HUES6 (cell line): ENCODE measurements at regions not wholly inside any gene's neighbourhood (a gene's known extent, or its start where the extent isn't known, plus 50 kb on each side); places are given as distances from the start of the nearest gene placed in this dataset.

ENCODE experiments used
- H3K27ac ChIP-seq: 2 replicates; pipeline ENCODE4 v1.7.0; 2013; ENCODE audit warnings: low read depth, mild to moderate bottlenecking, low read length, inconsistent platforms
- H3K27me3 ChIP-seq: 2 replicates; pipeline ENCODE4 v1.6.1; 2013; ENCODE audit warnings: low read length; ENCODE audit not compliant: control insufficient read depth, insufficient read depth
- H3K36me3 ChIP-seq: 2 replicates; pipeline ENCODE4 v1.6.1; 2013; ENCODE audit warnings: low read length; ENCODE audit not compliant: control insufficient read depth, insufficient read depth
- H3K4me1 ChIP-seq: 2 replicates; pipeline ENCODE4 v1.6.1; 2013; ENCODE audit warnings: low read length; ENCODE audit not compliant: control insufficient read depth, insufficient read depth
- H3K4me3 ChIP-seq: 2 replicates; pipeline ENCODE4 v1.5.1; 2013; ENCODE audit warnings: low read depth, low read length
- H3K9ac ChIP-seq: one replicate; pipeline ENCODE4 v1.6.1; 2013; ENCODE audit warnings: mild to moderate bottlenecking, low read length
- H3K9me3 ChIP-seq: 2 replicates; pipeline ENCODE4 v1.6.1; 2013; ENCODE audit warnings: low read depth, low read length; ENCODE audit not compliant: control insufficient read depth, insufficient read depth

DNA sequence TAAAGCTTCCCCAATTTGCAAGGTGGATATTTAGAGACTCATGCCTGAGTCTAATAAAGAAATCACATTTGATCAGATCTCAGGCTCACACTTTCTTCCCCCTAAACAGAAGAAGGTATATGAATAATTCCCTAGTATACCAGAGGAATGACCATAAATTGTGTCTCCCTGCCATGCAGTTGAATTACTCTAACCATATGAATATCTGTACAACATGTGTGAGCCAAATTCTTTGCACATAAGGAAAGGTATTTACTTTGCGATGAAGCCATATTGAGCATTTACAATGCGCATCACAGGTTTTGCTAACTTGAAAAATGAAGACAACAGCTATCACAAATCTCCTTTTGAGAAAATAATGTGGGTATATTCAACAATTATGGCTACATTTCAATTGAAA, 479.4 kb downstream of the NR2F1-AS1 start:
- H3K9me3 ChIP-seq: no peaks in the 10 kb centered on the region
- no peaks in the 10 kb centered on the region for H3K27me3 ChIP-seq
- H3K9ac ChIP-seq: no peak overlapping the region
- no peaks in the 10 kb centered on the region for H3K36me3 ChIP-seq
- H3K4me3 ChIP-seq: no peak overlapping the region
- no peaks in the 10 kb centered on the region for H3K4me1 ChIP-seq
- no peak overlapping the region for H3K27ac ChIP-seq

DNA sequence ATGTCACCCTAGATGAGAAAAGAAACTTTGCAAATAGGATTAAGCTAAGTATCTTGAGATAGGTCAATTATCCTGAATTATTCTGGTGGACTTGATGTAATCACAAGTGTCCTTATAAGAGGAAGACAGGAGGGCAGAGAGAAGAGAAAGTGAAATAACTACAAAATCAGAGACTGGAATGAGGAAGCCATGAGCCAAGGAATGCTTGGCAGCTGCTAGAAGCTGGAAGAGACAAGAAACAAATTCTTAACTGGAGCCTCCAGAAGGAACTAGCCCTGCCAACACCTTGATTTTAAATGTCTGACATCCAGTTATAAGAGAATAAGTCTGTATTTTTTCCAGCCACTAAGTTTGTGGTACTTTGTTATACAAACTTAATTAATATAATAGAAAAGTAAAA, 480.0 kb downstream of the NR2F1-AS1 start:
- Histone ChIP-seq H3K27me3 (no peaks in the 10 kb centered on the region), H3K27ac (no peak overlapping the region), H3K9ac (no peak overlapping the region), H3K4me1 (no peaks in the 10 kb centered on the region), H3K9me3 (no peaks in the 10 kb centered on the region), H3K36me3 (no peaks in the 10 kb centered on the region), H3K4me3 (no peak overlapping the region)

DNA sequence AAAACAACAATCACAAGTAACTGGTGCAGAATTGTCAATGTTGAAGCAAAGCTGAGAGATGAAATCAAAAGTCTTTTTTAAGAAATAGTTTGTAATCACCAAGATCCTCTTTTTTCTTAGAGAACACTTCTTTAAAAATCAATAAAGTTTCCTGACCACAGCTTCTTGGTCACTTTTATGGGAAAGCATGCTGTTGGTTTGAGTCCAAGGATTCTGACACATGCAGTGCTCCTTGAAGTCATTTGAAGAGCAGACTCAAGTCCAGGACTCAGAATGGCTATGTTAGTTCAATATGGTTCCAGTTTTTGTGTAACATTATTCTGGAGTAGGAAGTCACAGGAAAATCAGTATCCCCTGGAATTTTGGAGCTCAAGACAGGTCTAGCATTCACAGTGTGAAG, 480.6 kb downstream of the NR2F1-AS1 start:
- Histone ChIP-seq H3K9ac (no peak overlapping the region), H3K4me1 (no peaks in the 10 kb centered on the region), H3K36me3 (no peaks in the 10 kb centered on the region), H3K9me3 (no peaks in the 10 kb centered on the region), H3K4me3 (no peak overlapping the region), H3K27me3 (no peaks in the 10 kb centered on the region), H3K27ac (no peak overlapping the region)

DNA sequence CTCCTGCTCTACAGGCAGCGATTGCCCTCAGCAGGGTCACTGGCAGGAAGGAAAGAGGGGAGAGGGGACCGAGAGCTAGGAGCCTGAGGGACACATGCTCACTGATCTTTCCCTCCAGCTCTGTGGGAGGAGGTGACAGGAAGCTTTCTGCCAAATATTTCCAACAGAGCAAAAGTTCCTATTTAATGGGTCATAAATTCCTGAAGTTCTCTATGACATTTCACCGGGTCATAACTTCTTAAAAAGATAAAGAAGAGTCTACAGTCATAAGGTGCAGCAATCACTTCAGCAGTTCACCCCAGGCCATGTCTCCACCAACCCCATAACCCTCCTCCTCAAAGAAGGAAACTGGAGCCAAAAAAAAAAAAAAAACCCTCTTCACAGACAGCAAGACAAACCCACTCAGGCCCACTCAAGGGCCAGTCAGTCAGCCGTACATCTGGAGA, 481.1 kb downstream of the NR2F1-AS1 start:
- no peaks in the 10 kb centered on the region for H3K4me1 ChIP-seq
- H3K9me3 ChIP-seq: no peaks in the 10 kb centered on the region
- no peak overlapping the region for H3K27ac ChIP-seq
- H3K9ac ChIP-seq: no peak overlapping the region
- no peak overlapping the region for H3K4me3 ChIP-seq
- no peaks in the 10 kb centered on the region for H3K27me3 ChIP-seq
- H3K36me3 ChIP-seq: no peaks in the 10 kb centered on the region

DNA sequence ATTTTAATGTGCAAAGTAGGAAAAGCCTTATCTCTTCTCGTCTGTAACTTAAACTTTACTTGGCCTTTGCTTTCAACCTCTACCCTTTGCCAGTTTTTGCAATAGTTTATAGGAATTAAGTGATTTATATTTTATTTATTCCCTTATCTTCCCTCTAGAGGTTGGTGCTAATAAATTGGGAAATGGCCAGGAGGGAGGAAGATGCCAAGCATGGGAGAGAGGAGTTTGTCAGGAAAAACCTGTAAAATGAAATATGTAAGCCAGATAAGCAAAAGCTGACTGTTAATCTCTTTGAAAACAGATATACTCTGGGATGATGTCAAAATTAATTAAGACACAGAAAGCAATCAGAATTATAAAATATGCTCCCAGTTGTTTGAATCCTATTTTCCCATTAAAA, 484.5 kb downstream of the NR2F1-AS1 start:
- Histone ChIP-seq H3K27me3 (no peaks in the 10 kb centered on the region), H3K4me3 (no peak overlapping the region), H3K27ac (no peak overlapping the region), H3K9me3 (no peaks in the 10 kb centered on the region), H3K36me3 (no peaks in the 10 kb centered on the region), H3K4me1 (no peaks in the 10 kb centered on the region), H3K9ac (no peak overlapping the region)

DNA sequence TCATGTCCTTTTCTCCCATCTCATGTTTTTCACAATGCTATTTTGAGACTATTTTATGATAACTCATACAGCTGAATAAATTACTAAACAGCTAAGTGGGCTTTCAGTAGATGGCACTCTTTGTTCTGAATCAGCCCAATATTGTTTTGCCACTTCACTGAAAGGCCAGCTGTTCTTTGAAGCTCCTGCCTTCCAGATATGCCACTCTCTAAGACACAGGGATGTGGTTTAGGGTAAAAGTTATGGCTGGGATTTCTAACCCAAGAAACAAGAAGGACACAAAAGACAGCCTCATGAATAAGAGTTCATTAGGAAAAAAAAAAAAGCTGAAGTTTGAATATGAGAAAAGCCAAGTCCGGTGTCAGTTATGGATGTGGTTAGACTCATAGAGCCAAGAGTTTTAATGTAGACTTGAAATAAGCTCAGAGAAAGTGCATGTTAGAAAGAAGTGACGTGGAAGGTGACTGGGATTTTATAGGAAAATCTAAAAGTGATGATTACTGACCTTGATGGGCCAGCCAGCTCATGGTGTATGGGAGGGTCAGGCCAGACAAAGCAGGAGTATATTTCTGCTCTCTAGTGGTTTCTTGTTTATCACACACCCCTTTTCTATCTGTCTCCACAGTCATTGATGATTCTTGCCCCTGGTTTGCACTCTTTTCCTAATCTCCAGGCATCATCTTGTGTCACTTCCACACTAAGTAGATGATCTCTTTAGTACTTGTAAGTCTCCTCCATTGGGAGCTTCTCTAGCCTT, 488.5 kb downstream of the NR2F1-AS1 start:
- no peaks in the 10 kb centered on the region for H3K27me3 ChIP-seq
- no peak overlapping the region for H3K27ac ChIP-seq
- no peak overlapping the region for H3K4me3 ChIP-seq
- no peaks in the 10 kb centered on the region for H3K36me3 ChIP-seq
- no peaks in the 10 kb centered on the region for H3K9me3 ChIP-seq
- no peak overlapping the region for H3K9ac ChIP-seq
- no peaks in the 10 kb centered on the region for H3K4me1 ChIP-seq

DNA sequence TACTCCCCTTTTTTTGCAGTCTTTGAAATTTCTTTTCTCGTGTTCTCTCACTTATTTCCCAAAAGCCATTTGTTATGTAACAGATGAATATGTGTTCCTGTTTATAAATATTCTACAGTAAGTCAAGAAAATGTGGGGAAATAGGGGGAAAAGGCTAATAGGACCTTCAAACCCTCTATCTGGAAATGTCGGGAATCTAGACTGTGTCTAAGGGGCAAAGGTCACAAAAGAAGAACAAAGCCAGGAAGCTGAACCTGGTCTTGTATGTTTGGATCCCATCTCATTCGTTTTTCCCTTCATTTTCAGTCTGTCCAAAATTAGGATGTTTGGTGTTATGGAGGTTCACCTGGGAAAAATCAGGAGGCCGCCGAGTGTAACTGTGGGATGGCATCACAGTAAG, 490.3 kb downstream of the NR2F1-AS1 start:
- H3K9ac ChIP-seq: no peak overlapping the region
- no peaks in the 10 kb centered on the region for H3K27me3 ChIP-seq
- no peak overlapping the region for H3K27ac ChIP-seq
- H3K9me3 ChIP-seq: no peaks in the 10 kb centered on the region
- no peaks in the 10 kb centered on the region for H3K36me3 ChIP-seq
- H3K4me3 ChIP-seq: no peak overlapping the region
- no peaks in the 10 kb centered on the region for H3K4me1 ChIP-seq

DNA sequence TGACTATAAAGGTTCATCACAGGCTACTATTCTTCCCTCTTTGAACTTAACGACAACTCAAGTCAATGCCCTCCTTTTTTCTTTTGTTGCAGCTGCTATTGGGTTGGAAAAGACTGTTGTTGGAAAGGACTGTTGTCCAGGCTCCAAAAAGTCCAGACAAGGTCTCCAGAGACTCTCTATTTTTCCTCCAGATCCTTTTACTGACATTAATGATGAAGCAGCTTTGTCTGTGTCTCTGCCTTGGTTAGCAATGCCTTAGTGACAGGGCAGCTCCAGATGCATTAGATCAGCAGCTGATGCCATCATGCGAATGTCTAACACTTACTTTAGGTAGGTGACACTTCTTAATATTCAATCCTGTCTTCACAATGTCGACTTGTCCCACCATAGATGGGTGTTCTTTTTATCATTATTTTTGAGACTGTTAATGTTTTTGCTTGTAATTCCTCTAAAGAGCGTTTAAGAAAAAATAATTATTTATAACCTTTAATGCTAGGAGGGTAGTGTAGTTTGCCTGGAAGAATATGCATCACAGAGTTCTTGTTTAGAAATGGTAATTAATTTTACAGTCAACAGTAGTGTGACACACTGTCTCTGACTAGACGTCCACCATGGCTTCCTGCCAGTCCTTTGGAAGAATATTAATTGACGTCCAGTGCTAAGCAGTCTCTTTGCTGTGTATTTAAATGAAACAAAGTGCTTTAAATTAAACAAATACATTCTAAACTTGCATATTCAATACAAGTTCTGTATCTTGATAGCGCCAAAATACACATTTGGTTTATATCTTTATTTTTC, 492.2 kb downstream of the NR2F1-AS1 start:
- Histone ChIP-seq H3K27me3 (no peaks in the 10 kb centered on the region), H3K36me3 (no peaks in the 10 kb centered on the region), H3K4me1 (no peaks in the 10 kb centered on the region), H3K27ac (no peak overlapping the region), H3K9me3 (no peaks in the 10 kb centered on the region), H3K9ac (no peak overlapping the region), H3K4me3 (no peak overlapping the region)

DNA sequence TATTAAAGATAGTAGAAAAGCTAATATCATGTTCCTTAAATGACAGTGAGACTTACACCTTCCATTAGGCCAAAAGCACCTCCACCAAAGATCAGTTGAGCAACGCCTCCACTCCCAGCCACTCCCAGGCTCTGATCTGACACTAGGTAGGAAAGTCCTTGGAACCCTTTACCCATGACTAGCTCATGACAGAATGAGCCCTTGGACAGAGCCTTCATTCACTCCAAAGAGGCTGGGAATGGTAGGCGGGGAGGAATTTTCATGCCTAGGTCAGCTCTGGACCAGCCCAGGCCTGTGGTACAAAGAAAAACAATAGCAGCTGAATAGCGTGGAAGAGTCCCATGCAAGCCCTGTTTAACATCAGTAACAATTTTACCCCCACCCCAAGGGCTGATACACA, 493.7 kb downstream of the NR2F1-AS1 start:
- H3K36me3 ChIP-seq: no peaks in the 10 kb centered on the region
- no peaks in the 10 kb centered on the region for H3K4me1 ChIP-seq
- no peak overlapping the region for H3K27ac ChIP-seq
- H3K9ac ChIP-seq: no peak overlapping the region
- H3K27me3 ChIP-seq: no peaks in the 10 kb centered on the region
- H3K9me3 ChIP-seq: no peaks in the 10 kb centered on the region
- H3K4me3 ChIP-seq: no peak overlapping the region

DNA sequence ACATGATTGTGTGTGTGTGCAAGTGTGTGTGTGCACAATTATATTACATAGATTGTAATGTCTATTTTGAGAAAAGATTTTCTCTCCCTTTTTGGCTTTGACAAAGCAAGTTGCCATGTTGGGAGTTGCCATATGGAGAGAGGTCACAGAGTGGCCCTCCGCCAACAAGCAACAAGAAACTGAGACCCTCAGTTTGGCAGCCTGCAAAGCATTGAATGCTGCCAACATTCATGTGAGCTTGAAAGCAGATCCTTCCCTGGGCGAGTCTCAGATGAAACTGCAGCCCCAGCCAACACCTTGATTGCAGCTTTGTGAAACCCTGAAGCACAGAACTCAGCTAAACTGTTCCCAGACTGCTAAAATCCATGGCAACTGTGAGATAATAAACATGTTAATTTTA, 498.0 kb downstream of the NR2F1-AS1 start:
- Histone ChIP-seq H3K9ac (no peak overlapping the region), H3K4me3 (no peak overlapping the region), H3K36me3 (no peaks in the 10 kb centered on the region), H3K4me1 (no peaks in the 10 kb centered on the region), H3K27ac (no peak overlapping the region), H3K27me3 (no peaks in the 10 kb centered on the region), H3K9me3 (no peaks in the 10 kb centered on the region)

DNA sequence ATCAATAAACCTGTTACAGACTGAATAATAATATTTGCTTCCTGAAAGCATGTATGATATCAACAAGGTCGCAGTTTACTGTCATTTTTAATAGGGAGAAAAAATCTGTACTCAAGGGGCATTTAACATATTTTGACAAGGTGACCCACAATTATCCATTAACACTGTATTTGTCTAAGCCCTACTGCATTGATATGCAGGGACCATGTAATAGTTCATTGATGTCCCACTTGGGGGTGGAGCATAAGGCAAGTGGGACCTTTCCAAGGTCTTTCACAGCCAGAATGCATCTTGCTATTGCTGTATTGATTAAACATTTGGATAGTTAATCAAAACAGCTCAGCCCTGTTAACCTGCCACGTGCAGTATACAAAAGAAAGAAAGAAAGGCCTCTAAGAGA, 502.0 kb downstream of the NR2F1-AS1 start:
- H3K27me3 ChIP-seq: no peaks in the 10 kb centered on the region
- H3K9me3 ChIP-seq: no peaks in the 10 kb centered on the region
- no peaks in the 10 kb centered on the region for H3K36me3 ChIP-seq
- no peak overlapping the region for H3K27ac ChIP-seq
- no peaks in the 10 kb centered on the region for H3K4me1 ChIP-seq
- no peak overlapping the region for H3K9ac ChIP-seq
- H3K4me3 ChIP-seq: no peak overlapping the region
